Kidney (tissue), 13 donors: ENCODE measurements at regions not wholly inside any gene's neighbourhood (a gene's known extent, or its start where the extent isn't known, plus 50 kb on each side); places are given as distances from the start of the nearest gene placed in this dataset.

ENCODE experiments used
- DNase-seq, 5 donors: peaks; one replicate each; pipeline ENCODE4 v3.0.0-alpha.2; 2013 to 2020
- FAIRE-seq: peaks from 2 replicates; lab custom pipeline; 2012; peaks lifted over from hg19 to GRCh38; lab: Jason Lieb, UNC
- H3K27ac ChIP-seq, 2 donors: one replicate each; pipeline ENCODE4 v1.7.0; 2013; ENCODE audit warnings: low read depth in 2 of 2, low read length in 2 of 2, inconsistent platforms in 1 of 2
- H3K27me3 ChIP-seq: one replicate; pipeline ENCODE4 v1.7.1; 2013; ENCODE audit warnings: low read length, inconsistent platforms; ENCODE audit not compliant: control insufficient read depth, insufficient read depth
- H3K36me3 ChIP-seq, 3 donors: one replicate each; pipeline versions ENCODE4 v1.7.0 to v1.7.1; 2013; ENCODE audit warnings: low read length in 3 of 3, control low read depth in 1 of 3, inconsistent platforms in 1 of 3; ENCODE audit not compliant: insufficient read depth in 3 of 3, control insufficient read depth in 2 of 3
- H3K4me1 ChIP-seq, 3 donors: one replicate each; pipeline versions ENCODE4 v1.7.0 to v1.7.1; 2013; ENCODE audit warnings: low read length in 3 of 3, inconsistent platforms in 1 of 3, low read depth in 1 of 3; ENCODE audit not compliant: control insufficient read depth in 2 of 3, insufficient read depth in 2 of 3
- H3K4me3 ChIP-seq, 3 donors: one replicate each; pipeline versions ENCODE4 v1.7.0 to v1.8.1; 2013; ENCODE audit warnings: low read length in 3 of 3, control low read depth in 1 of 3, inconsistent platforms in 1 of 3
- H3K9ac ChIP-seq, 3 donors: one replicate each; pipeline versions ENCODE4 v1.7.0 to v1.7.1; 2013; ENCODE audit warnings: low read length in 3 of 3, control low read depth in 1 of 3, inconsistent platforms in 1 of 3
- H3K9me3 ChIP-seq, 3 donors: one replicate each; pipeline versions ENCODE4 v1.7.0 to v1.7.1; 2013; ENCODE audit warnings: low read length in 3 of 3, control low read depth in 1 of 3, inconsistent platforms in 1 of 3; ENCODE audit not compliant: control insufficient read depth in 2 of 3, insufficient read depth in 1 of 3
- intact Hi-C: fragments of 100-400 bp; cut with DNase I; formaldehyde crosslinking; loops from one replicate; pipeline ENCODE4 v1.11.1; 2022
- TF ChIP-seq, protein P1 (sequence below): IDR thresholded peaks from 3 replicates; pipeline ENCODE4 v1.5.1; 2012; ENCODE audit warnings: mild to moderate bottlenecking, moderate library complexity, borderline replicate concordance; ENCODE audit not compliant: insufficient read depth; ENCODE audit errors: extremely low read depth
- donor health status: control.
- donor health status: control.
- donor health status: control.
- donor health status: control.
- donor health status: control.
- donor health status: DM: yes; HTN: yes; CAD: no.
- donor health status: Normal renal cell carcinoma (clear cell type).

DNA sequence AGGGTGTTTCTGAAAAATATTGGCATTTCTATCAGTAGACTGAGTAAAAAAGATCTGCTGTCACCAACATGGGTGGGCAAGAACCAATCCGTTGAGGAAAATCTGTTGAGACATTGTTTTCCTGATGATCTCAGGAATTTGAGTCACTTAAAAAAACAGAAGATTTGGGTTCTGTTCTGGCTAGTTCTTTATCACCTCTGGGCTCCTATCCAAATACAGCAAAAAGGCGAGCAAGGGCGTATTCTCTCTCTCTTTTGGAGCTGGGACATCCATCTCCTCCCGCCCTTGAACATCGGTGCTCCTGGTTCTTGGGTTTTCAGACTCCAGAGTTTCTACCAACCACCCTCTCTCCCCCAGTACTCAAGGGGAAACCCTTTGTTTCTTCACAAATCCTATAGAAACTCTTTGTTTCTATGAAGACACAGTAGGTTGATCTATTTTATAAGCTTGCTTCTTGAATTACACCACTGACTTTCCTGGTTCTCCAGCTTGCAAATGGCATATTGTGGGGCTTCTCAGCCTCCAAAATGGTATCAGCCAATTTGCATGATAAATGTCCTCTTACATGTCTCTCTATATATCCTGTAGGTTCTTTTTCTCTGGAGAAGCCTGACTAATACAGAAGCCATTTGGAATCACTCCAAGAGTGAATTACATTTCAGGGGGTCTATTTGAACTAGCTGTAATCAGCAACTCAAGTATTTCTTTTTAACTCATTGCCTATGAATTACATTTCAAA is 263.9 kb upstream of the TMTC1 start:
- DNase-seq = peak in 1 of 5 donors; percentile 28
- H3K36me3 ChIP-seq = no peaks in the 10 kb centered on the region
- H3K9me3 ChIP-seq = no peaks in the 10 kb centered on the region
- H3K27ac ChIP-seq = no peak overlapping the region
- FAIRE-seq = no peak
- no peaks in the 10 kb centered on the region for H3K4me1 ChIP-seq
- intact Hi-C loops = no loop called here
- no peak overlapping the region for H3K4me3 ChIP-seq
- TF ChIP-seq, protein P1, sequence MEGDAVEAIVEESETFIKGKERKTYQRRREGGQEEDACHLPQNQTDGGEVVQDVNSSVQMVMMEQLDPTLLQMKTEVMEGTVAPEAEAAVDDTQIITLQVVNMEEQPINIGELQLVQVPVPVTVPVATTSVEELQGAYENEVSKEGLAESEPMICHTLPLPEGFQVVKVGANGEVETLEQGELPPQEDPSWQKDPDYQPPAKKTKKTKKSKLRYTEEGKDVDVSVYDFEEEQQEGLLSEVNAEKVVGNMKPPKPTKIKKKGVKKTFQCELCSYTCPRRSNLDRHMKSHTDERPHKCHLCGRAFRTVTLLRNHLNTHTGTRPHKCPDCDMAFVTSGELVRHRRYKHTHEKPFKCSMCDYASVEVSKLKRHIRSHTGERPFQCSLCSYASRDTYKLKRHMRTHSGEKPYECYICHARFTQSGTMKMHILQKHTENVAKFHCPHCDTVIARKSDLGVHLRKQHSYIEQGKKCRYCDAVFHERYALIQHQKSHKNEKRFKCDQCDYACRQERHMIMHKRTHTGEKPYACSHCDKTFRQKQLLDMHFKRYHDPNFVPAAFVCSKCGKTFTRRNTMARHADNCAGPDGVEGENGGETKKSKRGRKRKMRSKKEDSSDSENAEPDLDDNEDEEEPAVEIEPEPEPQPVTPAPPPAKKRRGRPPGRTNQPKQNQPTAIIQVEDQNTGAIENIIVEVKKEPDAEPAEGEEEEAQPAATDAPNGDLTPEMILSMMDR = no peak
- H3K9ac ChIP-seq = no peak overlapping the region
- H3K27me3 ChIP-seq = no peaks in the 10 kb centered on the region

DNA sequence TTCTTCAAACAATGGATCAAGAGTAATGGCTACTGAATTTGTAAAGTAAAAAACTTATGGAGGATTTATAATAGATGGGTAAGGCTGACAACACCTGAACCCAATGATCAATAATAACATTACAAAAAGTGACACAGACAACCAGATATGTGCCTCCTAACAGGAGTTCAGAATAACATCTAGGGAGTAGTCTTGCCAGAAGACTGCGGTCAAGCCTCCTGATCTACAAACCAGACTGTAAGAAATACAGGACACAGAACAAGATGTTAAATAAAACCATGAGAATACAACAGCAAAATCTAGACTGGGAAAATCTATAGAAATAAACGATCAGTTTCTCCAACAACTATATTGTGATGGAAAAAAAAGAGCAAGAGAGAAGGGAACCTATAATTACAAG is 262.6 kb upstream of the TMTC1 start:
- no peaks in the 10 kb centered on the region for H3K4me1 ChIP-seq
- no peaks in the 10 kb centered on the region for H3K27me3 ChIP-seq
- DNase-seq (no peak), FAIRE-seq (no peak)
- TF ChIP-seq, protein P1 = no peak
- H3K9ac ChIP-seq = no peak overlapping the region
- H3K36me3 ChIP-seq = no peaks in the 10 kb centered on the region
- no peaks in the 10 kb centered on the region for H3K9me3 ChIP-seq
- H3K4me3 ChIP-seq = no peak overlapping the region
- intact Hi-C loops = no loop called here
- H3K27ac ChIP-seq = no peak overlapping the region

DNA sequence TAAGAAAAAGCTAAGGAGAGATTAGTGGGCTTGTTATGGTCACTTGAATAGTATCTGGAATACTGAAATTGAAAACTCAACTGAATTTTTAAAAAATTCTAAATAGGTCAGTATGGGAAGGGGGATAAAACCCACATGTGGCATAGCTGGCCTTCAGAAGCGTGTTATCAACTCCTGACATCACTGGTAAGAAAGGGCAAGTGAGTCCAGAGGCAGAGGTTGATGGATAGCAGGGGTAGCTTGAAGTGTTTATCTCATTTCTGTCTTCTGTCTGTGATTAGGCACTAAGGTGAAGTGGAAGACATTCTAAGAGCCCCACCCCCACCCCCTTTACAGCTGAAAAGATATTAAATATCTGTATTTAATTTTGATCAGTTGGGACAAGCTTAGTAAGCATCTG is 261.4 kb upstream of the TMTC1 start:
- no peak for DNase-seq
- no peak for FAIRE-seq
- H3K9me3 ChIP-seq = no peaks in the 10 kb centered on the region
- no peak overlapping the region for H3K27ac ChIP-seq
- H3K4me3 ChIP-seq = no peak overlapping the region
- H3K36me3 ChIP-seq = no peaks in the 10 kb centered on the region
- H3K4me1 ChIP-seq = no peaks in the 10 kb centered on the region
- TF ChIP-seq, protein P1 = no peak
- no peaks in the 10 kb centered on the region for H3K27me3 ChIP-seq
- intact Hi-C loops = no loop called here
- no peak overlapping the region for H3K9ac ChIP-seq

DNA sequence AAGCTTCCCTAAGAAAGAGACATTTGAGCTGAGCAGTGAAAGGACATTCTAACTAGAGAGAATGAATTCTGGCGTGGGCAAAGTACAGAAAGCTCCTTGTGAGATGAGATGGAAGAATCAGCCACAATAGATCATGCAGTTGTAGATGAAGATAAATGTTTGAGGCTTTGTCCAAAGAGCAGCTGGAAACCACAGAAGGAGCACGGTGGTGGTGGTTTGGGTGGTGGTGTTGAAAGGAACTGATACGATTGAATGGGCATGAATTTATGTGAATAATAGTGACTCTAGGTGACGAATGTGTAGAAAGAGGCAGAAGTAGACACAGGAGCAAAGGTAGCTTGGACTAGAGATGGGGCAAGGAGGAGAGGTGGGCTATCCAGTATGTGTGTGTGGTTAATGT is 260.5 kb upstream of the TMTC1 start:
- H3K36me3 ChIP-seq = no peaks in the 10 kb centered on the region
- TF ChIP-seq, protein P1 = no peak

More for the DNA sequence above, 260.5 kb upstream of the TMTC1 start:
- Histone ChIP-seq H3K4me3 (no peak overlapping the region), H3K4me1 (no peaks in the 10 kb centered on the region), H3K9me3 (no peaks in the 10 kb centered on the region), H3K9ac (no peak overlapping the region), H3K27me3 (no peaks in the 10 kb centered on the region), H3K27ac (no peak overlapping the region)
- DNase-seq (no peak), FAIRE-seq (no peak)
- intact Hi-C loops = no loop called here
